GM21526 (cell line): ENCODE measurements at regions not wholly inside any gene's neighbourhood (a gene's known extent, or its start where the extent isn't known, plus 50 kb on each side); places are given as distances from the start of the nearest gene placed in this dataset.
"Not testable (repeated sequence)": the region's sequence is repeated elsewhere in the genome, so short reads cannot be mapped to it uniquely, and the experiment has no call there.

ENCODE experiments used
- ATAC-seq: cut with Tn5 transposase; IDR thresholded peaks from one replicate; pipeline ENCODE4 v1.9.1; 2021; ENCODE audit warnings: moderate library complexity; ENCODE audit not compliant: unreplicated experiment, low FRiP score

- no peak for ATAC-seq
Measured at GRCh38 chr15:46080016-46080415, 445.2 kb downstream of the SQOR start.

GRCh38 chr15:46088486-46089445, 453.9 kb downstream of the SQOR start:
- ATAC-seq = no peak

GRCh38 chr15:46089467-46089935, 454.7 kb downstream of the SQOR start:
- ATAC-seq = no peak

GRCh38 chr15:46091860-46092450, 457.1 kb downstream of the SQOR start:
- no peak for ATAC-seq

GRCh38 chr15:46098006-46098405, 463.2 kb downstream of the SQOR start:
- not testable (repeated sequence) for ATAC-seq

GRCh38 chr15:46110755-46111154, 475.9 kb downstream of the SQOR start:
- no peak for ATAC-seq

- no peak for ATAC-seq
Measured at GRCh38 chr15:46111730-46112129, 476.9 kb downstream of the SQOR start.

- no peak for ATAC-seq
Measured at GRCh38 chr15:46117071-46117470, 482.2 kb downstream of the SQOR start.

GRCh38 chr15:46120713-46121112, 485.9 kb downstream of the SQOR start:
- no peak for ATAC-seq

- no peak for ATAC-seq
Measured at GRCh38 chr15:46121441-46121840, 486.6 kb downstream of the SQOR start.

- ATAC-seq = no peak
Measured at GRCh38 chr15:46126581-46126980, 491.8 kb downstream of the SQOR start.

- ATAC-seq = no peak
Measured at GRCh38 chr15:46127361-46127874, 492.6 kb downstream of the SQOR start.

- ATAC-seq = no peak
Measured at GRCh38 chr15:46129145-46129544, 494.3 kb downstream of the SQOR start.

- ATAC-seq = no peak
Measured at GRCh38 chr15:46131876-46132275, 497.0 kb downstream of the SQOR start.

- ATAC-seq = no peak
Measured at GRCh38 chr15:46137443-46137842, 502.6 kb downstream of the SQOR start.

- ATAC-seq = no peak
Measured at GRCh38 chr15:46146002-46146401, 511.2 kb downstream of the SQOR start.

GRCh38 chr15:46146915-46147314, 512.1 kb downstream of the SQOR start:
- no peak for ATAC-seq

GRCh38 chr15:46151786-46152185, 517.0 kb downstream of the SQOR start:
- ATAC-seq = no peak

- ATAC-seq = no peak
Measured at GRCh38 chr15:46166750-46167149, 531.9 kb downstream of the SQOR start.

- no peak for ATAC-seq
Measured at GRCh38 chr15:46170326-46170725, 535.5 kb downstream of the SQOR start.

GRCh38 chr15:46174122-46174521, 539.3 kb downstream of the SQOR start:
- no peak for ATAC-seq

GRCh38 chr15:46177219-46177618, 542.4 kb downstream of the SQOR start:
- no peak for ATAC-seq
